ENCODE measurements at regions not wholly inside any gene's neighbourhood (a gene's known extent, or its start where the extent isn't known, plus 50 kb on each side); places are given as distances from the start of the nearest gene placed in this dataset.

- H3K4me1 Mint-ChIP-seq = no peaks in the 10 kb centered on the region
- no peaks in the 10 kb centered on the region for H3K9me3 Mint-ChIP-seq
- no peaks in the 10 kb centered on the region for H3K36me3 Mint-ChIP-seq (ENCODE audit: low read depth)
- no peak overlapping the region for H3K27ac Mint-ChIP-seq
- H3K4me3 Mint-ChIP-seq = no peak overlapping the region
- ATAC-seq (replicated peaks) = no peak
- no peaks in the 10 kb centered on the region for H3K27me3 Mint-ChIP-seq
Measured at GRCh38 chr10:36333446-36333845, 691.4 kb upstream of the FZD8 start.

- H3K4me3 Mint-ChIP-seq = no peak overlapping the region
- H3K27me3 Mint-ChIP-seq = no peaks in the 10 kb centered on the region
- no peak overlapping the region for H3K27ac Mint-ChIP-seq
- no peaks in the 10 kb centered on the region for H3K9me3 Mint-ChIP-seq
- H3K4me1 Mint-ChIP-seq = no peaks in the 10 kb centered on the region
- H3K36me3 Mint-ChIP-seq (ENCODE audit: low read depth) = no peaks in the 10 kb centered on the region
- ATAC-seq (replicated peaks) = no peak
Measured at GRCh38 chr10:36332926-36333325, 690.8 kb upstream of the FZD8 start.

- Mint-ChIP-seq H3K36me3 (ENCODE audit: low read depth) (no peaks in the 10 kb centered on the region), H3K27me3 (no peaks in the 10 kb centered on the region), H3K4me1 (no peaks in the 10 kb centered on the region), H3K4me3 (no peak overlapping the region), H3K27ac (no peak overlapping the region), H3K9me3 (peaks cover 3% of the 10 kb centered on the region)
- no peak for ATAC-seq (replicated peaks)
Measured at GRCh38 chr10:36331121-36331520, 689.0 kb upstream of the FZD8 start.

GRCh38 chr10:36325815-36326214, 683.7 kb upstream of the FZD8 start:
- Mint-ChIP-seq H3K4me1 (no peaks in the 10 kb centered on the region), H3K27me3 (no peaks in the 10 kb centered on the region), H3K36me3 (ENCODE audit: low read depth) (no peaks in the 10 kb centered on the region), H3K9me3 (peaks cover 10% of the 10 kb centered on the region), H3K4me3 (no peak overlapping the region), H3K27ac (no peak overlapping the region)
- no peak for ATAC-seq (replicated peaks)

- H3K4me3 Mint-ChIP-seq = no peak overlapping the region
- ATAC-seq (replicated peaks) = no peak
- no peaks in the 10 kb centered on the region for H3K27me3 Mint-ChIP-seq
- H3K9me3 Mint-ChIP-seq = peaks cover 10% of the 10 kb centered on the region
- no peaks in the 10 kb centered on the region for H3K4me1 Mint-ChIP-seq
- no peaks in the 10 kb centered on the region for H3K36me3 Mint-ChIP-seq (ENCODE audit: low read depth)
- no peak overlapping the region for H3K27ac Mint-ChIP-seq
Measured at GRCh38 chr10:36324831-36325230, 682.7 kb upstream of the FZD8 start.

GRCh38 chr10:36313142-36313541, 671.0 kb upstream of the FZD8 start:
- Mint-ChIP-seq H3K36me3 (ENCODE audit: low read depth) (no peaks in the 10 kb centered on the region), H3K4me1 (no peaks in the 10 kb centered on the region), H3K27me3 (no peaks in the 10 kb centered on the region), H3K4me3 (no peak overlapping the region), H3K27ac (no peak overlapping the region), H3K9me3 (peaks cover 9% of the 10 kb centered on the region)
- ATAC-seq (replicated peaks) = no peak

- Mint-ChIP-seq H3K27ac (no peak overlapping the region), H3K4me3 (no peak overlapping the region), H3K4me1 (no peaks in the 10 kb centered on the region), H3K9me3 (peaks cover 12% of the 10 kb centered on the region), H3K27me3 (no peaks in the 10 kb centered on the region), H3K36me3 (ENCODE audit: low read depth) (no peaks in the 10 kb centered on the region)
- ATAC-seq (replicated peaks) = no peak
Measured at GRCh38 chr10:36303896-36304295, 661.8 kb upstream of the FZD8 start.

- H3K36me3 Mint-ChIP-seq (ENCODE audit: low read depth) = no peaks in the 10 kb centered on the region
- no peaks in the 10 kb centered on the region for H3K27me3 Mint-ChIP-seq
- no peak overlapping the region for H3K27ac Mint-ChIP-seq
- no peak overlapping the region for H3K4me3 Mint-ChIP-seq
- peaks cover 18% of the 10 kb centered on the region for H3K9me3 Mint-ChIP-seq
- H3K4me1 Mint-ChIP-seq = no peaks in the 10 kb centered on the region
- no peak for ATAC-seq (replicated peaks)
Measured at GRCh38 chr10:36302086-36302485, 660.0 kb upstream of the FZD8 start.

- no peaks in the 10 kb centered on the region for H3K27me3 Mint-ChIP-seq
- no peak for ATAC-seq (replicated peaks)
- peaks cover 13% of the 10 kb centered on the region for H3K9me3 Mint-ChIP-seq
Measured at GRCh38 chr10:36301539-36301938, 659.4 kb upstream of the FZD8 start.

GRCh38 chr10:36301139-36301538, 659.0 kb upstream of the FZD8 start:
- Mint-ChIP-seq H3K36me3 (ENCODE audit: low read depth) (no peaks in the 10 kb centered on the region), H3K9me3 (peaks cover 12% of the 10 kb centered on the region), H3K4me1 (no peaks in the 10 kb centered on the region), H3K27me3 (no peaks in the 10 kb centered on the region), H3K4me3 (no peak overlapping the region), H3K27ac (no peak overlapping the region)
- no peak for ATAC-seq (replicated peaks)

More at GRCh38 chr10:36301539-36301938, 659.4 kb upstream of the FZD8 start:
- Mint-ChIP-seq H3K36me3 (ENCODE audit: low read depth) (no peaks in the 10 kb centered on the region), H3K4me3 (no peak overlapping the region), H3K4me1 (no peaks in the 10 kb centered on the region), H3K27ac (no peak overlapping the region)

GRCh38 chr10:36283827-36284226, 641.7 kb upstream of the FZD8 start:
- H3K4me3 Mint-ChIP-seq = no peak overlapping the region
- no peaks in the 10 kb centered on the region for H3K27me3 Mint-ChIP-seq
- H3K4me1 Mint-ChIP-seq = no peaks in the 10 kb centered on the region
- ATAC-seq (replicated peaks) = no peak
- no peak overlapping the region for H3K27ac Mint-ChIP-seq
- no peaks in the 10 kb centered on the region for H3K36me3 Mint-ChIP-seq (ENCODE audit: low read depth)
- peaks cover 26% of the 10 kb centered on the region for H3K9me3 Mint-ChIP-seq

- no peaks in the 10 kb centered on the region for H3K27me3 Mint-ChIP-seq
- H3K27ac Mint-ChIP-seq = no peak overlapping the region
- no peaks in the 10 kb centered on the region for H3K4me1 Mint-ChIP-seq
Measured at GRCh38 chr10:36281831-36282331, 639.8 kb upstream of the FZD8 start.

GRCh38 chr10:36280890-36281499, 638.9 kb upstream of the FZD8 start:
- no peaks in the 10 kb centered on the region for H3K27me3 Mint-ChIP-seq
- no peak overlapping the region for H3K4me3 Mint-ChIP-seq
- no peaks in the 10 kb centered on the region for H3K36me3 Mint-ChIP-seq (ENCODE audit: low read depth)
- H3K9me3 Mint-ChIP-seq = peaks cover 17% of the 10 kb centered on the region
- no peak overlapping the region for H3K27ac Mint-ChIP-seq
- no peak for ATAC-seq (replicated peaks)
- no peaks in the 10 kb centered on the region for H3K4me1 Mint-ChIP-seq

More at GRCh38 chr10:36281831-36282331, 639.8 kb upstream of the FZD8 start:
- ATAC-seq (replicated peaks) = no peak
- no peak overlapping the region for H3K4me3 Mint-ChIP-seq
- peaks cover 24% of the 10 kb centered on the region for H3K9me3 Mint-ChIP-seq
- no peaks in the 10 kb centered on the region for H3K36me3 Mint-ChIP-seq (ENCODE audit: low read depth)

GRCh38 chr10:36280321-36280741, 638.2 kb upstream of the FZD8 start:
- Mint-ChIP-seq H3K9me3 (peaks cover 12% of the 10 kb centered on the region), H3K36me3 (ENCODE audit: low read depth) (no peaks in the 10 kb centered on the region), H3K4me3 (no peak overlapping the region), H3K27me3 (no peaks in the 10 kb centered on the region), H3K27ac (no peak overlapping the region), H3K4me1 (no peaks in the 10 kb centered on the region)
- no peak for ATAC-seq (replicated peaks)

GRCh38 chr10:36278176-36278575, 636.1 kb upstream of the FZD8 start:
- Mint-ChIP-seq H3K36me3 (ENCODE audit: low read depth) (no peaks in the 10 kb centered on the region), H3K9me3 (peaks cover 16% of the 10 kb centered on the region), H3K4me3 (no peak overlapping the region), H3K27ac (no peak overlapping the region), H3K27me3 (no peaks in the 10 kb centered on the region), H3K4me1 (no peaks in the 10 kb centered on the region)
- no peak for ATAC-seq (replicated peaks)

GRCh38 chr10:36277459-36277858, 635.4 kb upstream of the FZD8 start:
- Mint-ChIP-seq H3K36me3 (ENCODE audit: low read depth) (no peaks in the 10 kb centered on the region), H3K4me3 (no peak overlapping the region), H3K27ac (no peak overlapping the region), H3K9me3 (peaks cover 14% of the 10 kb centered on the region), H3K27me3 (no peaks in the 10 kb centered on the region), H3K4me1 (no peaks in the 10 kb centered on the region)
- no peak for ATAC-seq (replicated peaks)
